PC-9 (cell line): ENCODE measurements at regions not wholly inside any gene's neighbourhood (a gene's known extent, or its start where the extent isn't known, plus 50 kb on each side); places are given as distances from the start of the nearest gene placed in this dataset.

ENCODE experiments used
- BruUV-seq: library from RNA; stranded (reverse); fragments of 400-500 nt; replicated peaks from 2 replicates; lab custom pipeline; 2021; lab: Mats Ljungman, UMichigan
- CTCF ChIA-PET: fragments of 300-600 bp; sonication (Branson Sonifier 250); formaldehyde crosslinking; loops from one replicate; lab custom pipeline; 2022; ENCODE audit warnings: antibody characterized with exemption; lab: Charles Lee
- POLR2A ChIA-PET: fragments of 300-600 bp; sonication (Branson Sonifier 250); formaldehyde crosslinking; loops from one replicate; lab custom pipeline; 2022; ENCODE audit warnings: antibody characterized with exemption; ENCODE audit not compliant: unreplicated experiment; lab: Charles Lee
- DNase-seq, 2 experiments: peaks; one replicate each; pipeline versions ENCODE4 v3.0.0 to v3.0.0-alpha.2; 2015 to 2022; ENCODE audit warnings: mixed read lengths in 1 of 2
- H2AFZ ChIP-seq: fragments of 200-600 bp; sonication (generic); 2 replicates; pipeline ENCODE4 v1.8.1; 2017; ENCODE audit warnings: antibody characterized with exemption
- H3F3A ChIP-seq: fragments of 200-600 bp; sonication (generic); 2 replicates; pipeline ENCODE4 v1.8.1; 2017; ENCODE audit warnings: antibody characterized with exemption, mild to moderate bottlenecking, low read depth; ENCODE audit not compliant: insufficient read depth
- H3K27ac ChIP-seq: fragments of 200-600 bp; sonication (generic); 2 replicates; pipeline ENCODE4 v1.6.1; 2016; ENCODE audit warnings: mixed run types
- H3K27me3 ChIP-seq: fragments of 200-600 bp; sonication (generic); 2 replicates; pipeline ENCODE4 v1.6.1; 2016; ENCODE audit warnings: low read depth, mixed run types; ENCODE audit not compliant: insufficient read depth
- H3K36me3 ChIP-seq: fragments of 200-600 bp; sonication (generic); 2 replicates; pipeline ENCODE4 v1.6.1; 2016; ENCODE audit warnings: low read depth, mixed run types
- H3K4me1 ChIP-seq: fragments of 200-600 bp; sonication (generic); replicated peaks from 2 replicates; pipeline ENCODE4 v1.6.1; 2016; ENCODE audit warnings: mixed run types; ENCODE audit not compliant: insufficient read depth
- H3K4me2 ChIP-seq: fragments of 200-600 bp; sonication (generic); 2 replicates; pipeline ENCODE4 v1.6.1; 2017; ENCODE audit warnings: mixed run types
- H3K4me3 ChIP-seq: fragments of 200-600 bp; sonication (generic); 2 replicates; pipeline ENCODE4 v1.6.1; 2016; ENCODE audit warnings: mixed run types
- H3K79me2 ChIP-seq: fragments of 200-600 bp; sonication (generic); 2 replicates; pipeline ENCODE4 v1.6.1; 2017; ENCODE audit warnings: low read depth, mixed run types
- H3K9me2 ChIP-seq: fragments of 200-600 bp; sonication (generic); 2 replicates; pipeline ENCODE4 v1.8.1; 2017; ENCODE audit warnings: mild to moderate bottlenecking; ENCODE audit not compliant: insufficient read depth
- H3K9me3 ChIP-seq: fragments of 200-600 bp; sonication (generic); 2 replicates; pipeline ENCODE4 v1.8.1; 2016; ENCODE audit warnings: low read depth; ENCODE audit not compliant: insufficient read depth
- H4K20me1 ChIP-seq: fragments of 200-600 bp; sonication (generic); 2 replicates; pipeline ENCODE4 v1.8.1; 2017; ENCODE audit not compliant: insufficient read depth
- CTCF ChIP-seq: fragments of 200-600 bp; sonication (generic); conservative IDR thresholded peaks from 2 replicates; pipeline ENCODE4 v1.6.1; 2017; ENCODE audit warnings: mixed run types, antibody characterized with exemption, mild to moderate bottlenecking, moderate library complexity
- EZH2 ChIP-seq: fragments of 200-600 bp; sonication (generic); IDR thresholded peaks from 2 replicates; pipeline ENCODE4 v1.8.0; 2017; ENCODE audit warnings: antibody characterized with exemption, low read depth
- intact Hi-C: fragments of 100-400 bp; cut with micrococcal nuclease; formaldehyde crosslinking; loops from one replicate; pipeline ENCODE4 v1.10.0; 2022; ENCODE audit not compliant: unreplicated experiment

GRCh38 chr5:136836093-136836492 lies 470.7 kb upstream of the TRPC7 start:
- intact Hi-C loops: no loop called here
- DNase-seq: no peak
- H3K36me3 ChIP-seq: no peaks in the 10 kb centered on the region
- no peaks in the 10 kb centered on the region for H3F3A ChIP-seq
- ChIA-PET POLR2A (no interaction called here), CTCF (interaction anchor here (0.6 kb wide), 1 partner anchor 153 kb away, joined by 5 read pairs; no protein-coding TSS in a partner anchor)
- H2AFZ ChIP-seq: no peak overlapping the region
- no peaks in the 10 kb centered on the region for H4K20me1 ChIP-seq
- no peaks in the 10 kb centered on the region for H3K4me1 ChIP-seq
- H3K4me3 ChIP-seq: no peak overlapping the region
- H3K27me3 ChIP-seq: no peaks in the 10 kb centered on the region
- no peaks in the 10 kb centered on the region; the same call in 1 of the 2 replicates for H3K9me3 ChIP-seq
- H3K27ac ChIP-seq: no peak overlapping the region
- TF ChIP-seq CTCF (no peak), EZH2 (no peak)
- no peak overlapping the region for H3K4me2 ChIP-seq
- no peaks in the 10 kb centered on the region for H3K79me2 ChIP-seq
- BruUV-seq: no TSS peak
- H3K9me2 ChIP-seq: no peaks in the 10 kb centered on the region

GRCh38 chr5:136820848-136821247 lies 455.5 kb upstream of the TRPC7 start:
- ChIA-PET CTCF (interaction anchor here (0.6 kb wide), 1 partner anchor 212 kb away, joined by 11 read pairs; no protein-coding TSS in a partner anchor), POLR2A (no interaction called here)
- Histone ChIP-seq H3K9me3 (no peaks in the 10 kb centered on the region), H3K9me2 (no peaks in the 10 kb centered on the region), H2AFZ (no peak overlapping the region), H3F3A (no peaks in the 10 kb centered on the region), H3K4me1 (no peaks in the 10 kb centered on the region), H3K79me2 (no peaks in the 10 kb centered on the region), H4K20me1 (no peaks in the 10 kb centered on the region), H3K27ac (no peak overlapping the region), H3K36me3 (no peaks in the 10 kb centered on the region), H3K4me3 (no peak overlapping the region), H3K4me2 (no peak overlapping the region), H3K27me3 (no peaks in the 10 kb centered on the region)
- no peak for DNase-seq
- intact Hi-C loops: no loop called here
- no TSS peak for BruUV-seq
- TF ChIP-seq CTCF (no peak), EZH2 (no peak)

- ChIA-PET POLR2A (no interaction called here), CTCF (interaction anchor here (0.6 kb wide), 1 partner anchor 213 kb away, joined by 11 read pairs; no protein-coding TSS in a partner anchor)
- Histone ChIP-seq H2AFZ (no peak overlapping the region), H3K4me2 (no peak overlapping the region), H3K36me3 (no peaks in the 10 kb centered on the region), H3K79me2 (no peaks in the 10 kb centered on the region), H3K4me1 (no peaks in the 10 kb centered on the region), H3K9me2 (no peaks in the 10 kb centered on the region), H3F3A (no peaks in the 10 kb centered on the region), H4K20me1 (no peaks in the 10 kb centered on the region), H3K4me3 (no peak overlapping the region), H3K27me3 (no peaks in the 10 kb centered on the region), H3K9me3 (no peaks in the 10 kb centered on the region), H3K27ac (no peak overlapping the region)
- intact Hi-C loops: no loop called here
- TF ChIP-seq EZH2 (no peak), CTCF (no peak)
- no TSS peak for BruUV-seq
- DNase-seq: no peak
These were observed 454.4 kb upstream of the TRPC7 start for GRCh38 chr5:136819526-136820302.
